ENCODE measurements at regions not wholly inside any gene's neighbourhood (a gene's known extent, or its start where the extent isn't known, plus 50 kb on each side); places are given as distances from the start of the nearest gene placed in this dataset.
"Not testable (repeated sequence)": the region's sequence is repeated elsewhere in the genome, so short reads cannot be mapped to it uniquely, and the experiment has no call there.

DNA sequence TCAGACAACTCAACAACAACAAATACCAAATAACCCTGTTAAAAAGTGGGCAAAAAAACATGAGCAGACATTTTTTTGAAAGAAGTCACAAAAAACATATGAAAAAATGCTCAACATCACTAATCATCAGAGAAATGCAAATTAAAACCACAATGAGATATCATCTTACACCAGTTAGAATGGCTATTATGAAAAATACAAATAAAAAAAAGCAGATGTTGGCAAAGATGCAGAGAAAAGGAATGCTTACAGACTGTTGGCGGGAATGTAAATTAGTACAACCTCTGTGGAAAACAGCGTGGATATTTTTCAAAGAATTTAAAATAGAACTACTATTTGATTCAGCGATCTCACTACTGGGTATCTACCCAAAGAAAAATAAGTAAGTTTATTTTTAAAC lies 114.0 kb downstream of the SLC38A4 start:
- H3K9me3 Mint-ChIP-seq, result peaks cover 0 to 13% of the 10 kb centered on the region in 2 donors
- H3K27me3 Mint-ChIP-seq, result no peaks in the 10 kb centered on the region
- peaks cover 8 to 11% of the 10 kb centered on the region in 2 donors for H3K36me3 Mint-ChIP-seq
- no peak overlapping the region for H3K4me3 Mint-ChIP-seq
- DNase-seq (no peak), ATAC-seq (replicated peaks) (no peak)
- no peak overlapping the region for H3K27ac Mint-ChIP-seq
- no peaks in the 10 kb centered on the region for H3K4me1 Mint-ChIP-seq

DNA sequence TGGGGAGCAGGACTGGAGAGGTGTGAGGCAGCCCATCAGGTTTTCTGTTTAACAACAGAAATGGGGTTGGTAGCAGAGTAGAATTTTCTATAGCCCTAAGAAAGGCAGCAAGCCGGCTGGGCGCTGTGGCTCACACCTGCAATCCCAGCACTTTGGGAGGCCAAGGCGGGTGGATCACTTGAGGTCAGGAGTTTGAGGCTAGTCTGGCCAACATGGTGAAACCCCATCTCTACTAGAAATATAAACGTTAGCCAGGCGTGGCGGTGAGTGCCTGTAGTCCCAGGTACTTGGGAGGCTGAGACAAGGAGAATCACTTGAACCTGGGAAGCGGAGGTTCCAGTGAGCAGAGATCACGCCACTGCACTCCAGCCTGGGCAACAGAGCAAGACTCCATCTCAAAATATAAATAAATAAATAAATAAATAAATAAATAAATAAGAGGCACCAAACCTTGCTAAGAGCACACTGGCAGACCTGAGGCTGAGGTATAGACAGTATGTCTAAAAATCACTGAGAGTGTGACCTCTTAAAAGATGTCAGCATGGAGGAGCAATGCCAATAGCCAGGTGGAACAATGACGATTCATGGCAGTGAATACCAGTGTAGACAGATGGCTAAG lies 115.6 kb downstream of the SLC38A4 start:
- no peak overlapping the region for H3K27ac Mint-ChIP-seq
- no peak for ATAC-seq (replicated peaks)
- H3K27me3 Mint-ChIP-seq, result no peaks in the 10 kb centered on the region
- no peak overlapping the region for H3K4me3 Mint-ChIP-seq
- no peak for DNase-seq
- H3K9me3 Mint-ChIP-seq, result peaks cover 0 to 9% of the 10 kb centered on the region in 2 donors
- no peaks in the 10 kb centered on the region for H3K4me1 Mint-ChIP-seq
- H3K36me3 Mint-ChIP-seq, result peaks cover 0 to 6% of the 10 kb centered on the region in 2 donors

DNA sequence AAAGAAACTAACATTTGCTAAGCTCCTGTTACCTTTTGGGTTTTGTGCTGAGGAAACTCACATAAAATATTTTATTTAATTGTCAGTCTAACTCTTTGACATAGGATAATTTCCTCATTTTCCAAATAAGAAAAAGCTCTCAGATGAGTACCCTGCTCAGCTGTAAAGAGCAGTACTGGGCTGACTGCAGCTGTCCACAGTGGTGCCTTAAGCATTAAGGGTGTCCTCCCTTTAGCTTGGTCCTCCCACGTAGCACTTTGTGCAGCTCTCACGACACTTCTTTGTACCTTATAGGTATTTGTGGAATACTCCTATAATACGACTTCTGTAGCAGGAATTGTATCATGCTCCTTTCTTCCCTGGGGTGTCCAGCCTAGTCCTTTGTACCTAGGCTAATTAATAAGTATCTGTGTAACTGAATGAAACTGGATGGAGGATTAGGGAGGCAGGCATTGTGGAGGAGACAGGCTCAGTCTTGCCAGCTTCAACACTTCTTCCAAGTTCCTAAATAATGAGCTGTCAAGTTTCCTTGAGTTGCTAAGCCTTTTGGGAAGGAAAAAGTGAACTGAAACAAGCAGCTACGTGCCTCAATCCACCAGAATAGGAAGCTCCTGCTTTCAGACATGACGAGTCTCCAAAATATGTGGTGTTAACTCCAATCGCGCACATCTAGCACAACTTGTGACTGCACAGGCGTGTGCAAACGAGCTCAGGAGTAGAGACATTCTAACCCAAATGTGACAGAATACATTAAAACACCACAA lies 123.0 kb downstream of the SLC38A4 start:
- Mint-ChIP-seq H3K4me3 (no peak overlapping the region), H3K27me3 (no peaks in the 10 kb centered on the region), H3K27ac (no peak overlapping the region), H3K9me3 (peaks cover 2 to 4% of the 10 kb centered on the region in 2 donors), H3K4me1 (no peaks in the 10 kb centered on the region), H3K36me3 (peaks cover 3 to 6% of the 10 kb centered on the region in 2 donors)
- no peak for ATAC-seq (replicated peaks)
- no peak for DNase-seq

DNA sequence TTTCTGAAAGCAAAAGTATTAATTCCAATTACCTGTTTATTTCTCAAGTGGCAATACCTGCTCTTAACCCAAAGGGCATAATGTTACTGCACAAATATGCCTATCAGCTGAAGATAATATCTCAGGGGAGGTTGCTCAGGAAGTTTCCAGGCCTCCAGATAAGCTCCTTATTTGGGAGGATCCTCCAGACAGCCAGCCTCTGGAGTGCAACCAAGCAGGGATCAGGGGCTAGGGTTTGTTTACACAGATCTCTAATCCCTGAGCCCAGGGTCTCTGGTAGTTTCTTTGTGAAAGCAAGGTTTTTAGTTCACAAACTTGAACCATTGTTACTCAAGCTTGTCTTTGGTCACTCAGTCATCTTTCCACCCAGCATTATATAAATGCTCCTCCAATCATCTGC lies 124.4 kb downstream of the SLC38A4 start:
- Mint-ChIP-seq H3K4me1 (no peaks in the 10 kb centered on the region), H3K27ac (no peak overlapping the region), H3K27me3 (no peaks in the 10 kb centered on the region), H3K4me3 (no peak overlapping the region), H3K9me3 (peaks cover 8 to 9% of the 10 kb centered on the region in 2 donors), H3K36me3 (peaks cover 4 to 7% of the 10 kb centered on the region in 2 donors)
- no peak for ATAC-seq (replicated peaks)
- no peak for DNase-seq

DNA sequence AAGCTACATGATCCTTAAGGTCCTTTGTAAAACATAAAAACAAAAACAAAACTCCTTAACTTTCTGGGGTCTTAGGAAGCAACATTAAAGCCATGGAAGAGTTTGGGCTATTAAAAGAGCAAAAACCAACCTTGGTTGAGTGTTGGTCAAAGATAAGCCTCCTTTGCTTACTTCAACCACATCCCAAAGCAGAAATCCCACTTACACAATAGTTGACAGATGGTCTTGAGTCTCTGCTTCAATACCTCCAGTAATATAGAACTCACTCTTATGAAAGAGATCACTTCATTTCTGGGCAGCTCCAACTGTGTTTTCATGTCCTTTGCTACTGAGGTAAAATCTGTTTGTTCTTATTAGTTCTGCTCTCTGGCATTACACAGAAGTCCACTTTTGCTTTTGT lies 125.8 kb downstream of the SLC38A4 start:
- DNase-seq (no peak), ATAC-seq (replicated peaks) (no peak)
- H3K27me3 Mint-ChIP-seq, result no peaks in the 10 kb centered on the region
- peaks cover 8 to 9% of the 10 kb centered on the region in 2 donors for H3K9me3 Mint-ChIP-seq
- H3K4me3 Mint-ChIP-seq, result no peak overlapping the region
- peaks cover 4 to 7% of the 10 kb centered on the region in 2 donors for H3K36me3 Mint-ChIP-seq
- H3K27ac Mint-ChIP-seq, result no peak overlapping the region
- no peaks in the 10 kb centered on the region for H3K4me1 Mint-ChIP-seq

DNA sequence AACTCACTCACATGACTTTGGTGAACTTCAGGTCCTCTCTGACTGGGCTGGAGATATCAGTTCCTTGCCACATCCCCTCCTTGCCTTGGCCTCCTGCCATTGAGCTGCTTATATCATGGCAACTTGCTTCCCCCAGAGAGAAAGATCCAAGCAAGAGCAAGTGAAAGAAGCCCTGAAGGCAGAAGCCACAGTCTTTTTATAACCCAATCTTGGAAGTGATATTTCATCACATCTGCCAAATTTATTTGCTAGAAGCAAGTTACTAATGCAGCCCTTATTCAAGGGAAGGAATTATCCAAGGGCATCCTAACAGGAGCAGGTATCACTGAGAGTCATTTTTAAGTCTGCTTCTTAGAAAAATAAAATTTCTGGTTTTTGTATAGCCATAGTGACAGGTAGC lies 127.8 kb downstream of the SLC38A4 start:
- no peaks in the 10 kb centered on the region for H3K27me3 Mint-ChIP-seq
- H3K36me3 Mint-ChIP-seq, result peaks cover 5 to 7% of the 10 kb centered on the region in 2 donors
- no peak overlapping the region for H3K27ac Mint-ChIP-seq
- ATAC-seq (replicated peaks) (no peak), DNase-seq (no peak)
- H3K4me1 Mint-ChIP-seq, result no peaks in the 10 kb centered on the region
- no peak overlapping the region for H3K4me3 Mint-ChIP-seq
- H3K9me3 Mint-ChIP-seq, result peaks cover 8 to 9% of the 10 kb centered on the region in 2 donors

DNA sequence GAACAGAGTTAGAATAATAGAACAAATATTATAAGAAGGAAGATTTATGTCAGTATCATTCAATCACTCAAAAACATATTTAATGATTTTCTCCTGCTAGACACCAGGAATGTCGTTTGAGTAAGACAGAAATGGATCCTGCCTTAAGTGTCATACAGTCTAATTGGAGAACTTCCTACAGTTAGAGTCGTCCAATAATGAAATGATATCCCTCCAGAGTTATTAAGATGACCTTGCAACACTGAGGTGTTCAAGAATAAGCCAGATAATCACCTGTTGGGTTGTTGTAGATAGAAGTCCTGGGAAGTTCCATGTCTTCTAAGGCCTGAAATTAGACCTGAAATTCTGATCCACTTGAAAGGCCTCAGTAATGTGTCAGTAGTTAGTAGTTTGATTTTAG lies 132.3 kb downstream of the SLC38A4 start:
- no peaks in the 10 kb centered on the region for H3K27me3 Mint-ChIP-seq
- H3K36me3 Mint-ChIP-seq, result peaks cover 6 to 9% of the 10 kb centered on the region in 2 donors
- ATAC-seq (replicated peaks), result no peak
- no peak for DNase-seq
- H3K4me1 Mint-ChIP-seq, result no peaks in the 10 kb centered on the region
- H3K27ac Mint-ChIP-seq, result no peak overlapping the region
- peaks cover 10 to 11% of the 10 kb centered on the region in 2 donors for H3K9me3 Mint-ChIP-seq
- no peak overlapping the region for H3K4me3 Mint-ChIP-seq

DNA sequence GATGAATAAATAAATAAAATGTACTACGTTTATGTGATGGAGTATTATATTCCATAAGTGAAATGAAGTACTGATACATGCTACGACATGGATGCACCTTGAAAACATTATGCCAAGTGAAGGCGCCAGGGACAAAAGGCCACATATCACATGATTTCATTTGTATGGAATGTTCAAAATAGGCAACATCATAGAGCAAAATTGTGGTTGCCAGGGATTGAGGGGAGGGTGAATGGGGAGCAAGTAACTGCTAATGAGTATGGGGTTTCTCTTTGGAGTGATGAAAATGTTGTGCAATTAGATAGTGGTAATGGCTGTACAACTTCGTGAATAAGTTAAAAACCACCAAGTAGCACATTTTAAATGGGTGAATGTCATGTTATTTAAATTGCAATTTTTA lies 132.8 kb downstream of the SLC38A4 start:
- ATAC-seq (replicated peaks) (no peak), DNase-seq (no peak)
- Mint-ChIP-seq H3K9me3 (peaks cover 10 to 11% of the 10 kb centered on the region in 2 donors), H3K36me3 (peaks cover 3 to 10% of the 10 kb centered on the region in 2 donors), H3K4me3 (no peak overlapping the region), H3K27ac (no peak overlapping the region), H3K27me3 (no peaks in the 10 kb centered on the region), H3K4me1 (no peaks in the 10 kb centered on the region)

DNA sequence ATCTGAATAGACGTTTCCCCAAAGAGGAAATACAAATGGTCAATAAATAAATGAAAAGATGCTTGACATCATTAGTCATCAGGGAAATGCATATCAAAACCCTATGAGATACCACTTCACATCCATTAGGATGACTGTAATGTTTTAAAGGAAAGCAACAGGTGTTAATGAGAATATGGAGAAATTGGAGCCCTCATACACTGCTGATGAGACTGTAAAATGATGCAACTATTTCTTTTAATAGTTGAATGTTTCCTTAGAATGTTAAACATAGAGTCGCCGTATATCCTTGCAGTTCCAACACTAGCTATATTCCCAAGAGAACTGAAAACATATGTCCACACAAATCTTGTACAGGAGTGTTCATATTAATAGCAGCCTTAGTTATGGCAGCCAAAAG lies 133.2 kb downstream of the SLC38A4 start:
- Mint-ChIP-seq H3K27ac (no peak overlapping the region), H3K27me3 (no peaks in the 10 kb centered on the region), H3K4me3 (no peak overlapping the region), H3K4me1 (no peaks in the 10 kb centered on the region), H3K36me3 (peaks cover 0 to 6% of the 10 kb centered on the region in 2 donors), H3K9me3 (peaks cover 7% of the 10 kb centered on the region in 2 donors)
- ATAC-seq (replicated peaks), result no peak
- DNase-seq, result no peak

DNA sequence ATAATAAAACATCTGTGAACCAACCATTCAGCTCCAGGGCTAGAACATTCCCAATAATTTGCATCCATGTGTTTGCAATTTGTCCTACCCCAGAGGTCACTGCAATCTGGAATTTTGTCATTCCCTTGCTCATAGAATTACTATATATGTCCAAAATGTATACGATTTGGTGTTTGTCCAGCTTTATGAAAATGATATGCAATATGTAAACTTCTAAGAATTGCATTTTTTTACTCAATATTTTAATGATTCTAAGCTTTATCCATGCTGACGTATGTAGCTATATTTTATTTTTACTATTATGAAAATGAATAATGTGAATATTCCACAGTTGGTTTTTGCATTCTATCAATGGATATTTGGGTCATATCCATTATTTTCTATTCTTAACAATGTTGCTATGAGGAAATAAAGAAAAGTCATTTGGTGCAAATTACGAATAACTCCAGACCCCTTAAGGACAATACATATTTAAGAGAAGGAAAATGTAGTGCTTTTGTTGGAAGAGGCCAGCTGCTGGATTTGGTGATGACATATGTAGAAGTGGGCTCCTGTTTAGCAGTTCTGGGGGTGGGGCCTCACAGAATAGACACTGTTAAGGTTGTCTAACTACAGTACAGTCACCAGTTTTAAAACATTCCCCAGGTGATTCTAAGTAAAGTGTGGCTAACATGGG lies 139.4 kb downstream of the SLC38A4 start:
- Mint-ChIP-seq H3K9me3 (peaks cover 9 to 12% of the 10 kb centered on the region in 2 donors), H3K27ac (no peak overlapping the region), H3K4me1 (no peaks in the 10 kb centered on the region), H3K4me3 (no peak overlapping the region), H3K27me3 (peaks cover 0 to 4% of the 10 kb centered on the region in 2 donors), H3K36me3 (peaks cover 8 to 13% of the 10 kb centered on the region in 2 donors)
- DNase-seq (no peak), ATAC-seq (replicated peaks) (no peak)

DNA sequence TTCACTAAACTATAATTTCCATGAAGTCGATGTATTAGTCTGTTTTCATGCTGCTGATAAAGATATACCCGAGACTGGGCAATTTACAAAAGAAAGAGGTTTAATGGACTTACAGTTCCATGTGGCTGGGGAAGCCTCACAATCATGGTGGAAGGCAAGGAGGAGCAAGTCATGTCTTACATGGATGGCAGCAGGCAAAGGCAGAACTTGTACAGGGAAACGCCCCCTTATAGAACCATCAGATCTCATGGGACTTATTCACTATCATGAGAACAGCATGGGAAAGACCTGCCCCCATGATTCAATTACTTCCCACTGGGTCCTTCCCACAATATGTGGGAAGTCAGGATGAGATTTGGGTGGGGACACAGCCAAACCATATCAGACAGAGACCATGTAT lies 141.6 kb downstream of the SLC38A4 start:
- H3K36me3 Mint-ChIP-seq, result peaks cover 8 to 13% of the 10 kb centered on the region in 2 donors

DNA sequence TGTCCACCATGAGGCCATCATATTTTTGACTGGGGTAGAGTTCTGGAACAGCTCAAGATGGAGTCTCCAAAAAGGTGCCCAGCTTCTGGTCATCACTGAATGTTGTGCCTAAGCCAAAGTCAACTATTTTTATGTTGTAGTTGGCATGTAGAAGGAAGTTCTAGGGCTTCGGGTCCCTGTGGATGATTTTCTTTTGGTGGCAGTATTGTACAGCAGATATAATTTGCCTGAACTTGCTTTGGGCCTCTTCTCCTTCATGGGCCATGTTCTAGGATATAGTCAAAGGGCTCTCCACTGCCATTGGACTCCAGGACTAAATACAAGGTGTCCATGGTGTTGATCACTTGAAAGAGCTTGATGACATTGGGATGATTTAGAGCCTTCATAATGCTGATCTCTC lies 143.6 kb downstream of the SLC38A4 start:
- peaks cover 8% of the 10 kb centered on the region in 2 donors for H3K36me3 Mint-ChIP-seq
- no peaks in the 10 kb centered on the region for H3K4me1 Mint-ChIP-seq

More for the DNA sequence above, 141.6 kb downstream of the SLC38A4 start:
- H3K4me3 Mint-ChIP-seq; H3K27me3 Mint-ChIP-seq; DNase-seq; ATAC-seq (replicated peaks); H3K4me1 Mint-ChIP-seq; H3K27ac Mint-ChIP-seq: not testable (repeated sequence)
- peaks cover 9 to 12% of the 10 kb centered on the region in 2 donors for H3K9me3 Mint-ChIP-seq

DNA sequence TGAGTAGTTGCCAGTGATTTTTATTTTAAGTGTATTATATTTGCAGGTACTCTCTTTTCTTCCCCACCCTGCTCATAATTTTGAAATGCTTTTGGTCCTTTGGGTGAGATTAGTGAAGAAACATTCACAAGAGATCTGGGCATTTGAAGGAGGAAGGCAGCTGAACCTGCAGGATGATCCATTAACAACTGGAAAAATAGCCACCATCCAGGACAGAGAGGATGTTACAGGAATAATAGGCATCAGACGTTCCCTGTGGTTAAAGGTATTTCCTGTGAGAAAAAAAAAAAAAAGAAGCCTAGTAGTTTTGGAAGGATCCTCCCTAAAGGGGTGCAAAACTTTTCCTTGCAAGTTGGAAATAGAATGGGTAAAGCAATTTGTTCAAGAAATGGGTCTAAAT lies 145.3 kb downstream of the SLC38A4 start:
- DNase-seq, result no peak
- Mint-ChIP-seq H3K4me1 (no peaks in the 10 kb centered on the region), H3K27me3 (peaks cover 0 to 4% of the 10 kb centered on the region in 2 donors), H3K9me3 (peaks cover 6 to 10% of the 10 kb centered on the region in 2 donors), H3K27ac (no peak overlapping the region), H3K4me3 (no peak overlapping the region), H3K36me3 (peaks cover 8% of the 10 kb centered on the region in 2 donors)
- no peak for ATAC-seq (replicated peaks)

More for the DNA sequence above, 143.6 kb downstream of the SLC38A4 start:
- no peak overlapping the region for H3K27ac Mint-ChIP-seq
- no peak overlapping the region for H3K4me3 Mint-ChIP-seq
- H3K27me3 Mint-ChIP-seq, result peaks cover 0 to 4% of the 10 kb centered on the region in 2 donors
- peaks cover 6 to 10% of the 10 kb centered on the region in 2 donors for H3K9me3 Mint-ChIP-seq
- no peak for ATAC-seq (replicated peaks)
- DNase-seq, result no peak

DNA sequence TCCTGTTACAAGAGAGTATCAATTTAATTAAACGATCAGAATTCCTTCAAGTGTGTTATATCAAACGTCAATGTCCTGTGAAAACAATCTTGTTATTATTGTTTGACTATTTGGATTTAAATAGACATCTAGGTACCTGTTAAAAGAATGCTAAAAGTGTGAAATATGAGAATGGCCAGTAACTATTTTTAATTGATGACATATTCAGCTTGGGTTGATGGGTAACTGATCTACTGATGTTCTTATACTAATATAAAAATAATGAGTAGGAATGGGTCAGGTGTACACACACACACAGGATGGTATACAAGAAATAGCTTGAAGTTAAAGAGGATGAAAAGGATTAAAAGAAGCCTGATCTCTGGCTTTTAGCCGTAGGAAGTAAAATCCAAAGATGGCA lies 146.0 kb downstream of the SLC38A4 start:
- ATAC-seq (replicated peaks), result no peak
- Mint-ChIP-seq H3K4me3 (no peak overlapping the region), H3K9me3 (peaks cover 6 to 7% of the 10 kb centered on the region in 2 donors), H3K4me1 (no peaks in the 10 kb centered on the region), H3K36me3 (peaks cover 8% of the 10 kb centered on the region in 2 donors), H3K27me3 (peaks cover 0 to 3% of the 10 kb centered on the region in 2 donors), H3K27ac (no peak overlapping the region)
- no peak for DNase-seq

Data from stimulated activated naive B cell treated with anti-CD40 and anti-IgM and Interleukin-4, amounts not matched to agents 10 μg/mL and 1 μg/mL and 100 μg/mL, for 72 hours (primary cell).